GM21825 (cell line): ENCODE measurements at regions not wholly inside any gene's neighbourhood (a gene's known extent, or its start where the extent isn't known, plus 50 kb on each side); places are given as distances from the start of the nearest gene placed in this dataset.

Experiments
- ATAC-seq: cut with Tn5 transposase; IDR thresholded peaks from one replicate; pipeline ENCODE4 v1.9.1; 2021; ENCODE audit warnings: mild to moderate bottlenecking, moderate library complexity; ENCODE audit not compliant: unreplicated experiment

- ATAC-seq: no peak
Measured at GRCh38 chr20:23155141-23155590, 69.0 kb upstream of the CD93 start.

- ATAC-seq: no peak
Measured at GRCh38 chr20:23153696-23154341, 67.7 kb upstream of the CD93 start.

GRCh38 chr20:23152902-23153301 lies 66.8 kb upstream of the CD93 start:
- ATAC-seq: no peak

DNA sequence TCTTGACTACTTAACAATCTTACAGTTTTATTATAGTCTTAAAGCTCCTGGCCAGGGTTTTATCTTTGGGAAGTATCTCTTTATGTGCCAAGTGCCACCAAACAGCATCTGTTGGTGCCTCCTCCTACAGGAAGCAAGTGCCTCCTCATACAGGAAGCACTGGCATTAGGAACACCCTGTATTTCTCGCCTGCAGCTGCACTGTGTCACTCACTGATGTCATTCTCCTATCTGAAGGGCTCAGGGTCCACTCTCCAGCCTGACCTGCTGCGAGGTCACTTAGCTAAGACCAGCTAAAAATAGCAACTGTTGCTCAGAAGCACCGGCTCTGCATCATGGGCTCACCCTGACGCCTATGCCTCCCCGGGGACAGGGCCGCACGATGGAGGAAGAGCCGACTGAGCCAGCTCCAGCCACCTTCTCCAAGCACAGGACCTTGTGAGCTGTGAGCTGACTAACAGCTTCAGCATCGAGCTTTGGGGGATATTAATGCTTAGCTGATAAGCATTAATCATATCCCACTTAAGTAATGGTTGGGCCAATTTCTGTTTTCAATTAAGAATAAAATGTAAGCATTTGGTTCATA lies 66.3 kb upstream of the CD93 start:
- ATAC-seq: no peak

DNA sequence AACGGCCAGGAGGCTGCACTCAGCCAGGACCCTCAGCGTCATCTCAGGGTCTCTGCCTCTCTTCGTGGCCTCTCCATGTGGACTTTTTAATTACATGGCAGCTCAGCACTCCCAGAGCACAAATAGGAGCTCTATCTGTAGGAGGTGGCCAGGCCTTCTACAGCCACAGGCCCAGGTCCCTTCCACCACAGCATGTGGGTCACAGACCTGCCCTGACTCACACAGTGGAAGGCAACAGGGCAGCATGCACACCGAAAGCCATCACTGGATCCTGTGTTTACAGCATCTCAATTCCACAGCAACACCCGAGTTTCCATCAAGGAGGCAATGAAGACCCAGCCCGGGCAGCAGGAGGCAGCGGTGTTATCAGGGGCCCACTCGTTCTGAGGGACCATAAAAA lies 65.8 kb upstream of the CD93 start:
- no peak for ATAC-seq

- ATAC-seq: no peak
Measured at GRCh38 chr20:23151008-23151703, 65.0 kb upstream of the CD93 start.

DNA sequence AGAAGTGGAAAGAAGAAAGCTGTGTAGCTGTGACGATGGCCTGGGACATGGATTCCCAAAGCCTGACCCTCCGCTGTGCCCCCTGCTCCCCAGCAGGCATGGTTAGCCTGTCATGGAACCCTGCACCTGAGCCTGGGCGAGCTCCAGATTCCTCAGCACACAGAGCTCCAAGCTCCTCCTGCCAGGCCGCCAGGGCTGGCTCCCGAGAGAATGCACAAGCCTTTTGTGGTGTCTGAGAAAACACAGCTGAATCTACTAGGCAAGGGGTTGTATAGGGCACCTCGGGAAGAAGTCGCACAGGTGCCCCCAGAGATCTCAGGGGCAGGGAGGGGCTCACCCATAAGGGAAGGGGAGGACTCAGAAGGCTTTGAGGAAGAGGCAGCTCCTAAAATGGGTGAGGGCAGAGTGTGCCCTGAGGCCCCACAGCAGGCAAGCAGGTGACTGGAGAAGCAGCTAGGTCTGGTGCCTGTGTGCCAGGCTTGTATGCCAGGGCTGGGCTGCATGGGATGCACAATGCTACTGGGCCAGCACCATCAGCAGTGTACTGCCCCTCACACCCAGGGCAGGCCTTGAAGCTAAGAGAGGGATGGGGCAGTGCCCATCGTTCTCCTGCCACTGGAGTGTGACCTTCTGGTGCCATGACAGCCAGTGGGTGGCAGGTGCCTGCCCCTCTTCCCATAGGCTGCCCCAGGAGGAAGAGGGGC lies 64.3 kb upstream of the CD93 start:
- no peak for ATAC-seq

GRCh38 chr20:23149623-23150279 lies 63.6 kb upstream of the CD93 start:
- ATAC-seq: no peak

DNA sequence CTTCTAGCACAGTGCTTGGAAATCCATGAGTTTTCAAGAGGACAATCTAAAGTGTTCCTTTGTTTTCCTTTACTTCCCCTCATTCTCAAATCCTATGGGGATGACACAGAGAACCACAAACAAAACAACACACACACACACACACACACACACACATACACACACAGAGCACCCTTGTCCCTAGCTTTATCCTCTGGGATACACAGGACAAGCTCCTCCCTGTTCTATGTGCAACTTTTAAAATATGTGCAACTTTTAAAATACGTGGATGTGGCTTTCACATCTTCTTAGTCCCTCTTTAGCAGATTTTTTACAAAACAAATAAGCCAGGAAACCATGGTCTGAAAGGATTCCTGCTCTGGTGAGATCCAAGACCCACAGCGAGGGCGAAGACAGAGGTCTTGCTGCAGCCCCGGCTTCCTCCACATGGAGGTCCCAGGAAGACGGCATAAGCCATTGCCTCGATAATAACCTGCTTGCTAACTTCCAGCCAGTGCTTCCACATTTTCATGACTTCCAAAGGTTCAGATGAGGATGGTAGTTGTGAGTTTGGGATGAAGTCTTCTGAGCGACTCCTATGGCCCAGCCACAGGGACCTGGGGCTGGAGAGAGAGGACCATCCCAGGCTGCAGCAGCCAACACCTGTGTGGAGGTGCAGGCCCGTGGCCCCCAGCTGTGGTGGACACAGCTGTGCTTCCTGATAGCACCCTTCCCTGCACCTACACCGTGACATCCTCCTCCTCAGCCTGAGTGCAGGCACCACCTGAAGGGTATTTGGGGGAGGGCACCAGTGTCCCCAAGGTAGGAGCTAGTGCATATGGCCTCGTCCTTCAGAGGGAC lies 62.8 kb upstream of the CD93 start:
- ATAC-seq: no peak

DNA sequence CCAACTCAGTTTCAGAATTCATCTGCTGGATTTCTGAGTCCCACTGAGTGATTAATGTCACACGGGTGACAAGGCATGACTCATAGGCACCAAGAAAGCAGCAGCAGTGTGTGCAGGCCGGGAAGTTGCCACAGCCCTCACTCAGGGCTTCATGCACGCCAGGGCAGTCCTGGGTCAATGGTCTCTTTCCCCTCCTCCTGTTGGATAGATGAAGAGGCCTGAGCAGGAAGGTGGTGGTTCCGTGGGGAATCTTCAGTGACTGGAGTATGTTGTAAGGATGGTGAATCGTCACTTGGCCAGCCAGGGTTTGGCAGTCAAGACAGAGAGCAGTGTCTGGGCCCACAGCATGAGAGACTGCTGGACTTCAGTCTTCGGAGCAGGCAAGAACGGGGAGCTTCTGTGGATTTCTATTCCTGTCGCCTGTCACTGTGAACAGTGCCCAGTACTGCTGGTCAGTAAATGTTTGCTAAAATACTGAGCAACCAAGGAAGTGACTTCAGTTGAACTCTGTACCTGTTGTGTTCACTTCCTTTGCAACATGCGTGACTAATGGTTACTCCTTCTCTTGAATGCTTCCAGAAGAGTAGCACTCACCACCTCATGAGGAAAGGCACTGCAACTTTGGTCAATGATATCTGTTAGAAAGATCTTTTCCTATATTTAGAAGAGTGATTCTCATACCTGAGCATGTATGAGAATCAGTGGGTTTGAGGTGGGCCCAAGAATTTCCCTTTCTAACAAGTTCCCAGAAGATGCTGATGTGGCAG lies 62.0 kb upstream of the CD93 start:
- no peak for ATAC-seq

DNA sequence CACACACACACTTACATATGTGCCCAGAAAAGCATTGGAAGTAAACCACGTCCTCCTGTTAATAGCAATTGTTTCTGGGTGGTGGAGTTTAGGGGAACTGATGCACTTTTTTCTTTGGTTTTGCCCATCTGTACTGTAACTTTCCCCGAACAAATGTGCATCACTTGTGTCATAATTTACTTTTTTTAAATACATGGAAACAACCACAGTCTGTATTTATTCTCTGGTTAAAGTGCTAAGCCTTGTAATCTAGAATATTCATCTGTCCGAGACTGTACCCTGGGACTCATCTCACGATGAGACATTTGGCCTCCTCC lies 61.5 kb upstream of the CD93 start:
- ATAC-seq: no peak

DNA sequence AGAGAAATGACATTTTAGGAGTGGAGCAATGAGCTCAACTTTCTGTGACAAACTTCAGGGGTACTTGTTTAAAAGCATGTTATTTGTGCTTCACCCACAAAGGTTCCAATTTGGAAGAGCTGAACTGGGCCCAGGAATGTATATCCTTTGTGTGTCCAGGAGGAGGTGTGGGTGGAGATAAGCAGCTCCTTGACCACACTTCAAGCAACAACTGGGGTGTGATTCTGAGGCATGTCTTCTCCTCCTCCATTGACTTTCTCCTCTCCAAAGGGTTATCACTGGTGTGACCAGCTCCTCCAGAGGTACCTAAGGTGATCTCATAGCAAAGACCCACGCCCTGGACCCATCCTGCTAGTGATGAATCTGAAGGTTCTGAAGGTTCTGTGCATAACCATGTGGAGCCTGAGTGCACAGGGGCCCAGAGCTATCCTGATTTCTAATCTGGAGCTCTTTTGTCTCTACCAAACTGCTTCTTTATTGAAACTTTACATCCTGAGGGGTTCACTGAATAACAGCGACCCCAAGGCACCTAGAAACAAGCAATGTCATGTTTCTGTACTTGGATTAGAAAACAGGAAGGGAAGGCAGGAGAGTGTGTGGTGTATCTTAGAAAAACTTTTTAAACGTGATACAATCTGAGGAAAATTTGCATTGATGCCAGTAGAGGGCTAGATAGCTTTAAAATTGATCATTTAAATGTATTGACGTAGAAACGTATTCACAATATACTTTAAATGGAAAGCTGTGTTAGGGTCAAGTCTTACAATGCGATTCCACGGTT lies 60.9 kb upstream of the CD93 start:
- no peak for ATAC-seq

- ATAC-seq: no peak
Measured at GRCh38 chr20:23146181-23146580, 60.1 kb upstream of the CD93 start.

GRCh38 chr20:23145281-23145700 lies 59.2 kb upstream of the CD93 start:
- ATAC-seq: no peak

DNA sequence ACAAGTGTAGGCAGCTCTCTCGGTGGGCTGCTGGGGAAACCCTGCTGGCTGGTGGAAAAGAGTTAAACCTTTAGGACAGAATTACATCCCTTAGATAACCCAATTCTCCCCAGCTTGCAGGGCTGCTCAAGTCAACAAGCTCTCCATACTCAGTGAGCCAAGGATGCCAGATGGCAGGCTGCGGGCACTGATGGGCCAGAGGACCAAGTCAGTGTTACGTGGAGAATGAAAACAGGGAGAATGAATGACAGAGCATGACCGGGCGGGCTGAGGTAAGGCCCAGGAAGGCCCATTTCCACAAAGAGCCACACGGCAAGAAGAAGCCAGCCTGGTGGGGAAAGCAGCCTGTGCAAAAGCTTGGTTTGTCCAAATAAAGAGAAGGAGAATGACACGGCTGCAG lies 58.7 kb upstream of the CD93 start:
- no peak for ATAC-seq

GRCh38 chr20:23143986-23144690 lies 58.0 kb upstream of the CD93 start:
- ATAC-seq: no peak

- no peak for ATAC-seq
Measured at GRCh38 chr20:23143098-23143497, 57.0 kb upstream of the CD93 start.
